H1 (cell line): ENCODE measurements at regions not wholly inside any gene's neighbourhood (a gene's known extent, or its start where the extent isn't known, plus 50 kb on each side); places are given as distances from the start of the nearest gene placed in this dataset.

Source experiments
- ASH2L ChIP-seq: fragments of 200-600, 300-600 bp; sonication (generic); IDR thresholded peaks from one replicate; pipeline ENCODE4 v1.7.1; 2017; ENCODE audit warnings: low read length
- RAD21 ChIP-seq, 2 experiments: IDR thresholded peaks in 1 of 2; conservative IDR thresholded peaks in 1 of 2; 2 replicates each; pipeline ENCODE4 v1.6.1; 2011; ENCODE audit warnings: low read depth in 2 of 2, low read length in 2 of 2, improper control_type of control experiment in 1 of 2, inconsistent platforms in 1 of 2, mild to moderate bottlenecking in 1 of 2, moderate library complexity in 1 of 2
- SP4 ChIP-seq: IDR thresholded peaks from 2 replicates; pipeline ENCODE4 v1.6.1; 2012; ENCODE audit warnings: low read length, inconsistent platforms
- ZNF274 ChIP-seq: IDR thresholded peaks from 2 replicates; pipeline ENCODE4 v1.7.0; 2012; ENCODE audit warnings: low read length, borderline replicate concordance; ENCODE audit errors: extremely low read depth
- TF ChIP-seq, protein P1 (sequence below): IDR thresholded peaks from 2 replicates; pipeline ENCODE4 v1.6.1; 2012; ENCODE audit warnings: inconsistent platforms

DNA sequence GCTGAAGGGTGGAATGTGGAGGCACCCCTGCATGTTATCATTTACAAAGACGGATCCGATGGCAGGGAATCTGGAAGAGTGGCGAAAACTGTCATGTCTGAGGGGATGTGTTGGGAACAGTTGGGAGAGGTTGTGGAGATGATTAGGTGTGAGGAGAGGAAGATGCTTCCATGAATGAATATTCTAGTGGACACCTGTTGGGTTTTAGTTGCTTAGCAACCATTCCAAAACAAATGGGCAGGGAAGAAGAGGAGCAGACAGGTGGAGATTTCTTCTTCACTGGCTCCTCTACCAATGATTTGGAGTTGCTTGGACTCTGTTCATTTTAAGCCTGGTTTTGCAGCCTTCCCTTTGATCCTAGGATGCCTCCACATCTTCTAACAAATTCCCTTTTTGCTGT, 465.3 kb upstream of the CLINT1 start (continued):
- TF ChIP-seq, protein P1, sequence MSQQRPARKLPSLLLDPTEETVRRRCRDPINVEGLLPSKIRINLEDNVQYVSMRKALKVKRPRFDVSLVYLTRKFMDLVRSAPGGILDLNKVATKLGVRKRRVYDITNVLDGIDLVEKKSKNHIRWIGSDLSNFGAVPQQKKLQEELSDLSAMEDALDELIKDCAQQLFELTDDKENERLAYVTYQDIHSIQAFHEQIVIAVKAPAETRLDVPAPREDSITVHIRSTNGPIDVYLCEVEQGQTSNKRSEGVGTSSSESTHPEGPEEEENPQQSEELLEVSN, result no peak
- TF ChIP-seq ASH2L (no peak), SP4 (no peak), ZNF274 (no peak), RAD21 (IDR thresholded peaks at IDR 0.05 in 1 of 2, conservative IDR thresholded peaks at IDR 0.05 in 1 of 2; ENCODE audit: low read depth in 2 of 2, low read length in 2 of 2) (no peak)
- TF ChIP-seq, all 59 proteins: peak for 0
